ENCODE measurements at regions not wholly inside any gene's neighbourhood (a gene's known extent, or its start where the extent isn't known, plus 50 kb on each side); places are given as distances from the start of the nearest gene placed in this dataset.
"Not testable (repeated sequence)": the region's sequence is repeated elsewhere in the genome, so short reads cannot be mapped to it uniquely, and the experiment has no call there.

DNA sequence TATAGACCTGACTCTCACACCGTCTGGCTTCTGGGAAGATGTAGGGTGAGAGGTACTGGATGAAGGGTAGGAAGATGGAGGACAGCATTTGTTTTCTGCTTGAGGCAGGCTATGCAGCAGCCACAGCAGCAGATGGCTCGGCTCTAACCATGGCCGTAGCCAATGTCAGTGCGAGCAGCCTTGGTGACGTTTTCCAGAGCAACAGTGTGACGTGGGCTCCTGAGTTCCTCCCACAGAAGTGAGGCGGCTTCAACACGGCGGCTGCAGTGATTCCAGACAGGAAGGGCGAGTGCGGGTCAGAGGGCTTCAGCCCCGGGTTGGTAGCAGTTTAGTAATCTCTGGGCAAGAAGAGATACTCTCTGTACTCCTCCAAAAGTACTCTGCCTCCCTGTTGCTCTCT is 133.0 kb upstream of the MYT1L start:
- DNase-seq (ENCODE audit: low read depth), result no peak

DNA sequence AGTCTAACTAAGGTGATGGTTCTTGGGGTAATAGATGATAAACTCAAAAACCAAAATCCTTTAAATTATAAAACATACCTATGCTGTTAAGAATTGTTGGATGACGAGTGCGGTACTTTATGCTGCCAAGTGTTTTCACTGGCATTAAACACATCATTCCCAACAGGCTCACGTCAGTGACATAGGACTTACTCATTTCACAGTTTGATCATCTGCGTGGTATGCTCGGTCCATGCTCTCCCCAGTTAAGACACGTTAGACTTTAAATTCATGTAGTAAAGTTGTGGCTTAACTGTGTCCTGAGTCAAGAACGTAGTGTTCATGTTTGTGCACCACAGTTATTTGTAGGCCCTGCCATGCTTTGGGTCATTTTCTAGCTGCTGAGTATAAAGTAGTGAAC is 125.6 kb upstream of the MYT1L start:
- no peak for DNase-seq (ENCODE audit: low read depth)

DNA sequence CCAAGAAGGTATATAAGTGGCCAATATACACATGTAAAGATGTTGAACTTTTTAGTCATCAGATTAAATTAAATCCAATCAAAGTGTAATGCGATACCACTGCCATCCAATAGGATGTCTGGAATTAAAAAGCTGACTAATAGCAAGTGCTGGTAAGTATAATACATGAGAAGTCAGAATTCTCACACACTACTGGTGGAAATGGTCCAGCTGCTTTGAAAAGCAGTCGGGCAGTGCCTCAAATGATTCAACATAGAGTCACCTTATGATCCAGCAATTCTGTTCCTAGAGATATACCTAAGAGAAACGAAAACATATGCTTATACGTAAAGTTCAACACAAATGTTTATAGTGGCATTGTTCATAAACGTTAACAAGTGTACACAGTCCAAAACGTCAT is 124.1 kb upstream of the MYT1L start:
- DNase-seq (ENCODE audit: low read depth), result no peak

DNA sequence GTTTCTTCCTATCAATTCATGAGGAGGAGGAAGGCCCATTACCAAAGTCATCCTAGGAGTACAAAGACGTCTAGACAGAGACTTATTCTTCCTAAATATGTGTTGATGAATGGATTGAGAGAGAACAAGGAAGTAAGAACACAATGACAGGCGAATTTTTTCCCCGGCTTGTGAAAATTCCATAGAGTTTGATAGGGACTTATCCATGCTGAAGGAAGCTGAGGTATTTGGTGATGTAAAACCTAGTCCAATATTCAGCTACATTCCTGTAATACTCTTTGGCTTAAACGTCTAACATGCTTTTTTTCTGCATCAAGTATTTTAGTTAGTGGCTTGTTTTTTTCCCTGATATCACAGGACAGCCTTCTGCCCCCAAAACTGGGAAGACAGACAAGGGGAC is 121.9 kb upstream of the MYT1L start:
- no peak for DNase-seq (ENCODE audit: low read depth)

DNA sequence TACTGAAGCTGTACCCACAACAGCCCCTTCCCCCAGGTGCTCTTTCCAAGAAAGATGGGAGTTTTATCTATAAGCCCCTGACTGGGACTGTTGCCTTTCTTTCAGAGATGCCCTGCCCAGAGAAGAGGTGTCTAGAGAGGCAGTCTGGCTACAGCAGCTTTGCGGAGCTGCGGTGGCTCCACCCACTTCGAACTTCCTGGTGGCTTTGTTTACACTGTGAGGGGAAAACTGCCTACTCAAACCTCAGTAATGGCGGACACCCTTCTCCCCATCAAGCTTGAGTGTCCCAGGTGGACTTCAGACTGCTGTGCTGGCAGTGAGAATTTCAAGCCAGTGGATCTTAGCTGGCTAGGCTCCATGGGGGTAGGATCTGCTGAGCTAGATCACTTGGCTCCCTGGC is 120.2 kb upstream of the MYT1L start:
- not testable (repeated sequence) for DNase-seq (ENCODE audit: low read depth)

DNA sequence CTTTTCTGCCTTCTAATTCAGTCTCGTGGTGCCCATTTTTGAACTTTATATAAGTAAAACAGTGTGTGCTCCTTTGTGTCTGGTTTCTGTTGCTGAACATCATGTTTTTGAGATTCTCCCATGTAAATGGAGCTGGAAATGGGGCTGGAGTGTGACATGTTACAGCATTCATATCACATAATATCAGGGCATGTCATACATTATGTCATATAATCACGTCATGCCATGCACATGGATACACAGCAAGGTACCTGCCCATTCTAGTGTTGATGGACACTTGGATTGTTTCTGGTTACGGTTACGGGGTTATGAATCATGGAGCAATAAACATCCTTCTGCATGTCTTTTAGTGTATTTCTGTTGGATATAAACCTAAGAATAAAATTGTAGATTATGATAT is 117.1 kb upstream of the MYT1L start:
- no peak for DNase-seq (ENCODE audit: low read depth)

DNA sequence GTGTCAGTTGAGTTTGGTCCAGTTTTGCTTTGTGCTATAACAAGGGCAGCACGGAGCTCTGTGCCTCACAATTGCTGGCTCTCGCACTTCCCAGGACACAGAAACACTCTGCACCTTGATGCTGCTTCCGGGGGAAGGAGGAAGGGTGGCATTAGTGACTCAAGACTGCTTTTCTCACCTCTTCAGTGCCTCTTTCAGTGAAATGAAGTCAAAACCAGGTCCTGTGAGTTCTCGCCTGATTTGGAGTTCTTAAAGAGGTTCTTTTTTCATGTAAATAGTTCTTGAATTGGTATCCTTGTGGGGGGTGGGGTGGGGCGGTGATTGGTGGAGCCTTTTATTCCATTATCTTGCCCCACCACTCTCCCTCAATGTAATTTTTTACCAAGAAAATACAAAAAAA is 91.5 kb upstream of the MYT1L start:
- no peak for DNase-seq (ENCODE audit: low read depth)

DNA sequence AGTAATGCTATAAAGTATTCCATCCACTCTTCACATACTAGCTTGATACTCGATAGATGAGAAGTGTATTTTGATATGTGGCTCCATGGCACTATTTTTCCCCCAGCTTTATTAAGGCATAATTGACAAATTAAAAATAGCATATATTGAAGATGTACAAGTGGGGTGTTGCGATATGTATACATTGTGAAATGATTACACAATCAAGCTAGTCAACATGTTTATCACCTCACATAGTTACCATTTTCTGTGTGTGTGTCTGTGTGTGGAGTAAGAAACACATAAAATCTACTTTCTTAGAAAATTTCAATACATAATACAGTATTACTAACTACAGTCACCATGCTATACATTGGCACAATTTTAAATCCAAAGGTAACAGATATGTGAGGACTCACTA is 82.5 kb upstream of the MYT1L start:
- DNase-seq (ENCODE audit: low read depth), result no peak

DNA sequence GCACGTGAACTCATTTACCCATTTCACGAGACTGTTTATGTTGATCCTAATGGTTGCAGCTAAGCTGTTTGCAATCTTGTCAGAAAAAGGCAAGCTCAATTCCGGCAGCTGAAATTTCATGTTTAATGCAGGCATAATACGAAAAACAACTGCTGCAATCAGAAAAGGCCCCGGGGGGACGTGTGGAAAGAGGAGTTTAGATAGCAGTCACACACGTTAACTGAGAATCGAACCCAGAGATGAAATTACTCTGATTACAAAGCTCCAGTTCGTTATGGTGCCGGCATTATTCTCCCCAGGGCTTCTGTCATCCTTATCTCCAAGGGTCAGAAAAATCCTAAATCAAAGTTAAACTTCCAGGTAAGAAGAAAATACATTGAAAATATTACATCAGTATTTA is 79.9 kb upstream of the MYT1L start:
- DNase-seq (ENCODE audit: low read depth), result no peak

DNA sequence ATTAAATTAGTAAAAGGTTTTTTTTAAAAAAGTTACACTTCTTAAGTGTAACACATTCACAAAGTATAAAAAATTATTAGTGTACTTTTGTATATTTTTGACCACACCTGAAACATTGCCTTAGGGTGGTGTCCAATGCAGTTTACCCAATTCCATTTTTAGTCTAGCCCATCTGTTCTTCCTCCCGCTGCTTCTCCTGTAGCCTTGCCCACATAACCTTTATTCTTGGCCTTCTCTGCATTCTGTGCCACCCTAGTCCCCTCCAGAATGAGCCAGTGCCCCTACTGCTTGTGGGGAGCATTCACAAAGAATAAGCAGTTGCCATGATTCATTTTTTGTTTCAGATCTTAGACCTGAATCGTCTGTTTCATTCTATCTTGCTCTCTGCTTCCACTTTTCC is 78.4 kb upstream of the MYT1L start:
- no peak for DNase-seq (ENCODE audit: low read depth)

DNA sequence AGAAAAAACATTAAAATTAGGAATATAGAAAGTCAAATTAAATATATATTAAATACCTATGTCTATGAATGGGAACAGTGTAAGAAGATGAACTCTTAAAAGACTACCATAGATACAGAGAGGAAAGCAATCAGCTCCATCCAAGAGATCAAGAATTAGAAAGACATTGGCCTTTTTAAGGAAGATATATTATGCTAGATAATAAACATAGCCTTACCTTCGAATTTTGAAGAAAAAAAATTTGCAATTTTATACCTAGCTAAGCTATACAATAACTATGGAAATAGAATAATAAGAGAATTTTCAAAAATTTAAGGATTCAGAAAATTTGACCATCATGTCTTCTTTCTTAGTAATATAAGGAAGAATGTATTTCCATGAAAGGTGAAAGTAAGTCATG is 74.7 kb upstream of the MYT1L start:
- DNase-seq (ENCODE audit: low read depth), result no peak

DNA sequence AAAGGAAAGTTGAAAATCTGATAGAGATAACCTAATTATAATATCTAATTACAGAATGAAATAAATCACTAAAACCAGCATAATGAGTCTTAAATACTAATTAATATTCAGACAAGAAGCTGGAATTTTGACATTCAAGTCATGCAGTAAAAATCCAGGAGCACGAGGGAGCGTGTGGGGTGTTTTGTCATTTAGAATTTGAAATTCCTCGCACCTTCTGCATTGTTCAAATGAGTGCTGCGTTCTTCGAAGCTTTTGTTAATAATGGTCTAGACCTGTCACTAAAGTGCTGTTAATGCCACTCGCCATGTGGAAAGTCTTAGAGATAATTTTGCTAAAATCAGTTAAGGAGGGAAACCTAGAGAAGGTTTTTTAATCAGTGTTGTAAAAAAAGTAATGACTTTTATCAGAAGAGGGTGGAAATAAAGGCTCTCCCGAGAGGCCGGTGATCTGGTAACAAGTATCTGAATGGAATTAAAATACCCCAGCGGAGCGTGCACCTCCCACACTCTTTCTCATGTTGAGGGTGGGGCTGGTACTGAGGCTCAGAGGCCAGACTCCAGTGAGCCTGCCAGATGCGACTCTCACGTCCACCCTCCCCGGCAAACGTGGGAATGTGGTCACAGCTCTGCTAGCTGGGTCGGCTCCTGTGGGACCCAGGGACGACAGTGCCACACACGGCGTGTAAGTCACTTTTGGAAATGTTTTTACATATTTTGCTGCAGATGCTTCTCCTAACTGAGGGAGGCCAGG is 69.4 kb upstream of the MYT1L start:
- no peak for DNase-seq (ENCODE audit: low read depth)

DNA sequence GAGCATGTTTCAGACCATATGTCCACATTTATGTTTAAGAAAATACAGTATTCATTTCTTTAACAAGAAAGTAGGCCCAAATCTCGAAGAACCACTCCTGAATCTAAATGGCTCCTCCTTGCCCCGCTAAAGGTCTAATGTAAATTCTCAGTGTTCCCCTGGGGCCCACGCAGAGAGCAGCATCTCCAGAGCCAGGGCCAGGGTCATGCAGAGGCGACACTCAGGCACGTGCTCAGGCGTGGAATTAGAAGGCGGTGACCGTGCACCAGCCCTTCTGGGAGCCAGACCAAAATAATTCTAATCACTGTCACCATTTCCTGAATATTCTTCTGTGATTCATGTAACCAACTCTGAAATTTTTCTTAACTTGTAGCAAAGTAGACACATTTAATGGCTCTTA is 68.3 kb upstream of the MYT1L start:
- DNase-seq (ENCODE audit: low read depth), result no peak

DNA sequence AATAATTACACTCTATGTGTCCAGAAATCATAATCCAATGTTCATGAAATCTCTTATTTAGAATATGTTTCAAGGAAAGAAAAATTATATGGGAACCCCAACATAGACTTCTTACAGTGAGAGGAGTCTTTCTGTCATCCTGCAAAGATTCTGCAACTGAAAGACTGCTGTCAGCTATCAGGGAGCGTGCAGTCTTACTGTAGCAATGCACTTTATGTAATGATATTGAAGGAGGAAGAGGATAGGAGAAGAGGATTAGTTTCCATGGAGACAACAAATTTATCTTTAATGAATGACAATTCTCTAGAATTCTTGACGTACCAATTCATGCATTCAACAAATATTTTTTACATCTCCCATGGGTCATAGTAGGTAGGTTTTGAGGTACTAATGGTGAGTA is 61.3 kb upstream of the MYT1L start:
- DNase-seq (ENCODE audit: low read depth), result no peak

DNA sequence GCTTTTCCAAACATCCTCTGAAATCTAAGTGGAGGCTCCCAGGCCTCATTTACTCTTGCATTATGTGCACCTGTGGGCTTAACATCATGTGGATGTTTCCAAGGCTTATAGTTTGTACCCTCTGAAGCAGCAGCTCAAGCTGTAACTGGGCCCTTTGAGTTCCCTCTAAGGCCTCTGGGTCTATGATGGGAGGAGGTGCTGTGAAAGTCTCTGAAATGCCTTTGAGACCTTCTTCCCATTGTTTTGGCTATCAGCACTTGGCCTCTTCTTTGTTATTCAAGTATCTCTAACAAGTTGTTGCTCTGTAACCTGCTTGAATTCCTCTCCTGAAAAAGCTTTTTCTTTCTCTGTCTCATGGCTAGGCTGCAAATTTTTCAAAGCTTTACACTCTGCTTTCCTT is 58.1 kb upstream of the MYT1L start:
- DNase-seq (ENCODE audit: low read depth), result no peak
